Nephron (organoid): ENCODE measurements at regions not wholly inside any gene's neighbourhood (a gene's known extent, or its start where the extent isn't known, plus 50 kb on each side); places are given as distances from the start of the nearest gene placed in this dataset.

Experiments used
- H3K27ac Mint-ChIP-seq, 3 experiments: 2 replicates each; pipeline ENCODE4 v1.8.0; 2020; ENCODE audit warnings: mixed read lengths in 3 of 3, mild to moderate bottlenecking in 2 of 3, moderate library complexity in 1 of 3
- H3K27me3 Mint-ChIP-seq: 2 replicates; pipeline ENCODE4 v1.8.0; 2021; ENCODE audit warnings: low read depth, mild to moderate bottlenecking, moderate library complexity, mixed read lengths
- H3K36me3 Mint-ChIP-seq: 2 replicates; pipeline ENCODE4 v1.8.0; 2020; ENCODE audit warnings: low read depth, mixed read lengths
- H3K4me1 Mint-ChIP-seq: 2 replicates; pipeline ENCODE4 v1.8.0; 2020; ENCODE audit warnings: mixed read lengths
- H3K4me3 Mint-ChIP-seq, 3 experiments: 2 replicates each; pipeline ENCODE4 v1.8.0; 2020; ENCODE audit warnings: mild to moderate bottlenecking in 3 of 3, mixed read lengths in 3 of 3, moderate library complexity in 2 of 3
- H3K9me3 Mint-ChIP-seq: 2 replicates; pipeline ENCODE4 v1.8.0; 2020; ENCODE audit warnings: mixed read lengths
- TF ChIP-seq, protein P1 (sequence below), 3 experiments: fragments of 200-600 bp; sonication (generic); IDR thresholded peaks; one replicate each; pipeline ENCODE4 v1.5.0; 2021; ENCODE audit warnings: antibody characterized with exemption in 3 of 3; ENCODE audit not compliant: unreplicated experiment in 3 of 3

DNA sequence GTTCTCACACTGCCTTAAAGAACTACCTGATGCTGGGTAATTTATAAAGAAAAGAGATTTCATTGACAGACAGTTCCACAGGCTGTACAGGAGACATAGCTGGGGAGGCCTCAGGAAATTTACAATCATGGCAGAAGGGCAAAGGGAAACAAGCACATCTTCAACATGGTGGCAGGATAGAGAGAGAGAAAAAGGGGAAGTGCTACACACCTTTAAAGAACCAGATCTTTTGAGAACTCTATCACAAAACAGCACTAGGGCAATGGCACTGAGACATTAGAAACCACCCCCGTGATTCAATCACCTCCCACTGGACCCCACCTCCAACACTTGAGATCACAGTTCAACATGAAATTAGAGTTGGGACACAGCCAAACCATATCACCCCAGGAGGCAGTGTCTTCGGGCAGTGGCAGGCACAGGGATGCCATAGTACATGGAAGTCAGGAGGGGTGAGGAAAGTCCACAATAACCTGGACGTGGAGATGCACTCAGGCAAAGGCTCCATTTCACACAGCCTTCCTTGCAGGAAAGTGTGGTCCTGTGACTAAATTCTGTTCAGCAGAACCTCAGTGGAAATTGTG is 120.4 kb upstream of the SERPINE2 start:
- Mint-ChIP-seq H3K27me3 (no peaks in the 10 kb centered on the region), H3K27ac (peak overlapping the region in 1 of 3 experiments; percentile 16), H3K9me3 (no peaks in the 10 kb centered on the region), H3K36me3 (no peaks in the 10 kb centered on the region), H3K4me3 (no peak overlapping the region), H3K4me1 (peaks cover 43% of the 10 kb centered on the region)
- TF ChIP-seq, protein P1, sequence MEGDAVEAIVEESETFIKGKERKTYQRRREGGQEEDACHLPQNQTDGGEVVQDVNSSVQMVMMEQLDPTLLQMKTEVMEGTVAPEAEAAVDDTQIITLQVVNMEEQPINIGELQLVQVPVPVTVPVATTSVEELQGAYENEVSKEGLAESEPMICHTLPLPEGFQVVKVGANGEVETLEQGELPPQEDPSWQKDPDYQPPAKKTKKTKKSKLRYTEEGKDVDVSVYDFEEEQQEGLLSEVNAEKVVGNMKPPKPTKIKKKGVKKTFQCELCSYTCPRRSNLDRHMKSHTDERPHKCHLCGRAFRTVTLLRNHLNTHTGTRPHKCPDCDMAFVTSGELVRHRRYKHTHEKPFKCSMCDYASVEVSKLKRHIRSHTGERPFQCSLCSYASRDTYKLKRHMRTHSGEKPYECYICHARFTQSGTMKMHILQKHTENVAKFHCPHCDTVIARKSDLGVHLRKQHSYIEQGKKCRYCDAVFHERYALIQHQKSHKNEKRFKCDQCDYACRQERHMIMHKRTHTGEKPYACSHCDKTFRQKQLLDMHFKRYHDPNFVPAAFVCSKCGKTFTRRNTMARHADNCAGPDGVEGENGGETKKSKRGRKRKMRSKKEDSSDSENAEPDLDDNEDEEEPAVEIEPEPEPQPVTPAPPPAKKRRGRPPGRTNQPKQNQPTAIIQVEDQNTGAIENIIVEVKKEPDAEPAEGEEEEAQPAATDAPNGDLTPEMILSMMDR (IDR thresholded peaks at IDR 0.05; ENCODE audit: unreplicated experiment in 3 of 3) = no peak

DNA sequence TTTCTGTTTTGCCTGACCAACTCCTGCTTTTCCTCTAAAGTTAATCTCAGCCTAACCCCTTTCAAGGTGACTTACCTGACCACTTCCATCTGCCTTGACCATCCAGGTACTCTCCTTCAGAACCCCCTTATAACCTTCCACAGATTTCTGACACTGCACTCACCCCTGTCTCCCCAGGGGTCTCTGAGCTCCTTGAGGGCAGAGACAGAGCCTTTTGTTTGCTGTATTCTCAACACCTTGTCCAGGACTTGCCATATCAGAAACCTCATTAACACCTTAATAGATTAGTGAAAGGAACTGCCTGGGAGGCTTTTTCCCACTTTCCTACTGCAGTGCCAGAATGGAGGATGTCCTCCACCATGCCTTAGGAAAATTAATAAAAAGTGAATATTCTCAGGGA is 119.7 kb upstream of the SERPINE2 start:
- Mint-ChIP-seq H3K27me3 (no peaks in the 10 kb centered on the region), H3K27ac (peak overlapping the region in 1 of 3 experiments; percentile 16), H3K4me3 (no peak overlapping the region), H3K4me1 (peaks cover 43% of the 10 kb centered on the region), H3K9me3 (no peaks in the 10 kb centered on the region), H3K36me3 (no peaks in the 10 kb centered on the region)
- TF ChIP-seq, protein P1 (IDR thresholded peaks at IDR 0.05; ENCODE audit: unreplicated experiment in 3 of 3) = no peak

DNA sequence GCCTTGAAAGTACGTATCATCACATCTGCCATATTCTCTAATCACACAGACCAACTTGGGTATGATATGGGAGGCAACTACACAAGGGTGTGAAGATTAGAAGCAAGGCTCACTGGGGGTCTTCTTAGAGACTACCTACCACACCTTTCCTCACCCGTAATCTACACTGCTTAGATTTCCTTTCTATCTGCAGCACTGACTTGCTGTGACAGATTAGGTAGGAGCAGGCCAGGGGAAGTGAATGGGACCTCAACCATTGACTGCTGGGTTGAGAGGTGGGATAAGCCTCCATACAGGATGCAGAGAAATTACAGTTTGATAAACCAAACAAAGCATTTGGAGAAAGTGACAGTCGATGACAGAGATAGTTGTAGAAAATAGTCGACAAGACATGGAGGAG is 119.0 kb upstream of the SERPINE2 start:
- H3K4me3 Mint-ChIP-seq = no peak overlapping the region
- H3K27me3 Mint-ChIP-seq = no peaks in the 10 kb centered on the region
- H3K27ac Mint-ChIP-seq = peak overlapping the region in 2 of 3 experiments; percentile 22 to 34
- H3K36me3 Mint-ChIP-seq = no peaks in the 10 kb centered on the region
- H3K4me1 Mint-ChIP-seq = peaks cover 43% of the 10 kb centered on the region
- H3K9me3 Mint-ChIP-seq = no peaks in the 10 kb centered on the region
- TF ChIP-seq, protein P1 (IDR thresholded peaks at IDR 0.05; ENCODE audit: unreplicated experiment in 3 of 3) = no peak

DNA sequence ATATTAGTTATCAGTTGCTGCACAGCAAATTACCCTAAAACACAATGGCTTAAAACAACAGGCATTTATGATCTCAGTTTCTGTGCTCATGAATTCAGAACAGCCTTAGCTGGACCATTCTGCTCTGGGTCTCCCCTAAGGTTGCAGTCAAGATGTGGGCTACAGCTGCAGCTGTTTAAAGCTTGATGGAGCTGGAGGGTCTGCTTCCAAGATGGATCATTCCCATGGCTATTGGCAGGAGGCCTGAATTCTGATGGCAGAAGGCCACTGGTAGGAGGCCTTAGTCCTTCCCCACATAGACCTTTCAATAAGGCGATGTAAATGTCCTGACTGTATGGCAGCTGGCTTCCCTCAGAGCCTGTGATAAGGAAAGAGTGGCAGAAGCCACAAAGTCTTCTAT is 118.6 kb upstream of the SERPINE2 start:
- Mint-ChIP-seq H3K27me3 (no peaks in the 10 kb centered on the region), H3K36me3 (no peaks in the 10 kb centered on the region), H3K9me3 (no peaks in the 10 kb centered on the region), H3K4me1 (peaks cover 43% of the 10 kb centered on the region), H3K4me3 (no peak overlapping the region), H3K27ac (peak overlapping the region in 2 of 3 experiments; percentile 22 to 28)
- TF ChIP-seq, protein P1 (IDR thresholded peaks at IDR 0.05; ENCODE audit: unreplicated experiment in 3 of 3) = no peak

DNA sequence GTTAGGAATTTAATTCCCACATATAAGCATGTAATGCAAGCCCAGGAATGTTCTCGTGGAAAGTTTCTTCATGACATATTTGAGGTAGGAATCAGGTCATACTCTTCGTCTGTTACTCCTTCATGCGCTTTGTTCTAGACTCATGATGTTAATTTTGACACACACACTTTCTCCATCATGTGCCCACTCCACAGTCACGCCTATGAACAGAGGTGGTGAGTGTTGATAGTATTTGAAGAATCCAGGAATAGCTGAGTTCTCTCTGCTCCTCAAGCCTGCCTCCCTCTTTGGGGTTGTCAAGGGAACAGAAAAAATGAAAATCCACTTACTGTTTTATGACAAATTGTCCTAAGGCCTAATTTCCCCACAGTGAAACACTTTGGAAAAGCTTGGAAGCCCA is 117.3 kb upstream of the SERPINE2 start:
- Mint-ChIP-seq H3K27ac (peak overlapping the region in 1 of 3 experiments; percentile 8), H3K9me3 (peaks cover 5% of the 10 kb centered on the region), H3K27me3 (no peaks in the 10 kb centered on the region), H3K4me1 (peaks cover 32% of the 10 kb centered on the region), H3K36me3 (no peaks in the 10 kb centered on the region), H3K4me3 (no peak overlapping the region)
- TF ChIP-seq, protein P1 (IDR thresholded peaks at IDR 0.05; ENCODE audit: unreplicated experiment in 3 of 3) = no peak

DNA sequence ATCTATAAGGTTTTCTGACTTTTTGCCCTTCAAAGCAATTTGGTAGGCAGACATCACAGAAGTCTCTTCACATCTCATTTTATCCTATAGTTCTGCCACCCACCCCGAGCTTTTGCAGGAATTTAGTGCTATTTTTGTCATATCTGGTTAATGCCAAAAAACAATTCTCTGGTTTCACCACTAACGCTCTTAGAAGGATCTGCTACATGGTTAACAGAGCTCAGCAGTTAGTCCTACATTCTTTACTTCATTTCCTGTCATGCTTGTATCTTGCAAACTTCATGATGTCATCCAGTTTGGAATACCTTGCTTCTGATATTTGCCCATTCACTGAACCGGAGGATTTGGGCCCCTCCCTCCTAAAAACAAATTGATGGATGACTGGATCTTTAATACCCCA is 116.8 kb upstream of the SERPINE2 start:
- Mint-ChIP-seq H3K9me3 (peaks cover 5% of the 10 kb centered on the region), H3K4me1 (peaks cover 30% of the 10 kb centered on the region), H3K4me3 (no peak overlapping the region), H3K36me3 (no peaks in the 10 kb centered on the region), H3K27ac (peak overlapping the region in 2 of 3 experiments; percentile 8 to 14), H3K27me3 (no peaks in the 10 kb centered on the region)
- TF ChIP-seq, protein P1 (IDR thresholded peaks at IDR 0.05; ENCODE audit: unreplicated experiment in 3 of 3) = no peak
